Breast epithelium (tissue), 4 donors: ENCODE measurements at regions not wholly inside any gene's neighbourhood (a gene's known extent, or its start where the extent isn't known, plus 50 kb on each side); places are given as distances from the start of the nearest gene placed in this dataset.

ENCODE experiments used
- DNase-seq, 2 donors: peaks; one replicate each; pipeline ENCODE4 v3.0.0-alpha.2; 2019; ENCODE audit warnings: low spot score in 2 of 2
- H3K27ac ChIP-seq, 2 donors: fragments of 200-600 bp; sonication (generic) in 1 of 2; one replicate each; pipeline ENCODE4 v1.5.1; 2016 to 2019; ENCODE audit warnings: mild to moderate bottlenecking in 1 of 2
- H3K27me3 ChIP-seq, 2 donors: fragments of 200-600 bp; sonication (generic) in 1 of 2; one replicate each; pipeline versions ENCODE4 v1.5.1 to v1.6.0; 2017 to 2019; ENCODE audit warnings: control low read depth in 1 of 2, mild to moderate bottlenecking in 1 of 2
- H3K36me3 ChIP-seq: fragments of 200-600 bp; one replicate; pipeline ENCODE4 v1.5.1; 2019
- H3K4me1 ChIP-seq, 2 donors: fragments of 200-600 bp; sonication (generic); one replicate each; pipeline ENCODE4 v1.5.1; 2016 to 2019; ENCODE audit warnings: control low read depth in 1 of 2
- H3K4me3 ChIP-seq, 3 donors: fragments of 200-600 bp; sonication (generic); 1 replicate in 2 of 3; 2 replicates in 1 of 3; pipeline ENCODE4 v1.5.1; 2016 to 2019; ENCODE audit warnings: mild to moderate bottlenecking in 3 of 3, moderate library complexity in 2 of 3
- H3K9me3 ChIP-seq, 2 donors: fragments of 200-600 bp; sonication (generic) in 1 of 2; one replicate each; pipeline ENCODE4 v1.5.1; 2016 to 2019; ENCODE audit warnings: control low read depth in 1 of 2
- CTCF ChIP-seq, 3 donors: fragments of 450-650 bp; IDR thresholded peaks; one replicate each; pipeline ENCODE4 v1.5.1; 2016 to 2017; ENCODE audit warnings: antibody characterized with exemption in 3 of 3, mild to moderate bottlenecking in 3 of 3, moderate library complexity in 3 of 3
- POLR2A ChIP-seq: fragments of 450-650 bp; IDR thresholded peaks from one replicate; pipeline ENCODE4 v1.6.1; 2016; ENCODE audit warnings: antibody characterized with exemption, mild to moderate bottlenecking, moderate library complexity
- POLR2AphosphoS5 ChIP-seq, 3 donors: sonication (generic); formaldehyde crosslinking; IDR thresholded peaks; one replicate each; pipeline ENCODE4 v1.6.1; 2017; ENCODE audit warnings: antibody characterized with exemption in 3 of 3
- intact Hi-C: fragments of 100-400 bp; cut with DNase I; formaldehyde crosslinking; loops from one replicate; pipeline ENCODE4 v1.15.1; 2023; ENCODE audit warnings: low total_unique reads

GRCh38 chr13:19058566-19058965 is 123.1 kb downstream of the TUBA3C start:
- H3K27me3 ChIP-seq = no peaks in the 10 kb centered on the region
- H3K27ac ChIP-seq = no peak overlapping the region
- intact Hi-C loops = no loop called here
- no peaks in the 10 kb centered on the region for H3K36me3 ChIP-seq
- DNase-seq = no peak
- H3K4me1 ChIP-seq = no peaks in the 10 kb centered on the region
- no peak for TF ChIP-seq POLR2A
- no peak for TF ChIP-seq POLR2AphosphoS5 (IDR thresholded peaks at IDR 0.05)
- no peak overlapping the region for H3K4me3 ChIP-seq
- peaks cover 5 to 6% of the 10 kb centered on the region in 2 donors for H3K9me3 ChIP-seq

GRCh38 chr13:19057588-19058340 is 123.9 kb downstream of the TUBA3C start:
- H3K27ac ChIP-seq = no peak overlapping the region
- DNase-seq = no peak
- no peak for TF ChIP-seq CTCF (IDR thresholded peaks at IDR 0.05)
- no peak for TF ChIP-seq POLR2AphosphoS5 (IDR thresholded peaks at IDR 0.05)
- no peak for TF ChIP-seq POLR2A
- no peaks in the 10 kb centered on the region for H3K4me1 ChIP-seq
- H3K4me3 ChIP-seq = no peak overlapping the region
- no peaks in the 10 kb centered on the region for H3K27me3 ChIP-seq
- H3K36me3 ChIP-seq = no peaks in the 10 kb centered on the region
- intact Hi-C loops = no loop called here
- H3K9me3 ChIP-seq = peaks cover under 1 to 2% of the 10 kb centered on the region in 2 donors

- H3K36me3 ChIP-seq = no peaks in the 10 kb centered on the region
- DNase-seq = no peak
- H3K9me3 ChIP-seq = no peaks in the 10 kb centered on the region
- no peaks in the 10 kb centered on the region for H3K27me3 ChIP-seq
- no peaks in the 10 kb centered on the region for H3K4me1 ChIP-seq
- H3K27ac ChIP-seq = no peak overlapping the region
- no peak overlapping the region for H3K4me3 ChIP-seq
- intact Hi-C loops = no loop called here
- no peak for TF ChIP-seq POLR2AphosphoS5 (IDR thresholded peaks at IDR 0.05)
- no peak for TF ChIP-seq POLR2A
- no peak for TF ChIP-seq CTCF (IDR thresholded peaks at IDR 0.05)
Observed at GRCh38 chr13:19056984-19057490, 124.6 kb downstream of the TUBA3C start.

- Histone ChIP-seq H3K27ac (no peak overlapping the region), H3K36me3 (no peaks in the 10 kb centered on the region), H3K9me3 (no peaks in the 10 kb centered on the region), H3K27me3 (no peaks in the 10 kb centered on the region), H3K4me1 (no peaks in the 10 kb centered on the region), H3K4me3 (no peak overlapping the region)
- no peak for DNase-seq
- no peak for TF ChIP-seq POLR2AphosphoS5 (IDR thresholded peaks at IDR 0.05)
- no peak for TF ChIP-seq POLR2A
- TF ChIP-seq CTCF (IDR thresholded peaks at IDR 0.05) = no peak
- intact Hi-C loops = no loop called here
Observed at GRCh38 chr13:19056355-19056880, 125.2 kb downstream of the TUBA3C start.

GRCh38 chr13:19055611-19056010 is 126.0 kb downstream of the TUBA3C start:
- intact Hi-C loops = no loop called here
- Histone ChIP-seq H3K27ac (no peak overlapping the region), H3K27me3 (no peaks in the 10 kb centered on the region), H3K9me3 (no peaks in the 10 kb centered on the region), H3K36me3 (no peaks in the 10 kb centered on the region), H3K4me1 (no peaks in the 10 kb centered on the region), H3K4me3 (no peak overlapping the region)
- no peak for DNase-seq
- TF ChIP-seq CTCF (IDR thresholded peaks at IDR 0.05) = no peak
- TF ChIP-seq POLR2A = no peak
- no peak for TF ChIP-seq POLR2AphosphoS5 (IDR thresholded peaks at IDR 0.05)
